ENCODE measurements at regions not wholly inside any gene's neighbourhood (a gene's known extent, or its start where the extent isn't known, plus 50 kb on each side); places are given as distances from the start of the nearest gene placed in this dataset.

DNA sequence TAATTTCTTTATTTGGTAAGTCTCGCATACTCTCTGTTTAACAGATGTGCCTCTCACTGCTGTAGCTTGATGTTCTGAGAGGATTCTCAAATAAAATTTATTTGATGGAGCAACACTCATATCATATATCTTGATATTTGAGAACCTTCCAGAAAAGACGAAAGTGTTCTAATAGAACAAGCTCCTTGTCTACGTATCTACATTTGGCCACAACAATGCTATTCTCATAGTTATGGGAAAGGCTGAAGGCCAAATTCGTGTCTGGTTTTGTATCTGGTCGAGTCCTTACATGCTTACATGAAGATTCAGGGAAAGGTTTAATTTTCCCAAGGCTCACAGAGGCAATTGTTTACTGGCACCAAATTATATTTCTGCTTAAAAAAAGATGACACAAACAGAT lies 186.7 kb upstream of the SLC38A2 start:
- H3K4me3 ChIP-seq = no peak overlapping the region
- in situ Hi-C loops (cut with MboI; ENCODE audit: low pct_unique_long_range_greater_than_20kb in 2 of 9, low sequenced_read_pairs in 9 of 9, unreplicated experiment in 9 of 9) = loop anchor here in 2 of 9 experiments (25.0 kb wide), 1 partner anchor 172 kb away; no protein-coding TSS in a partner anchor
- no peak overlapping the region for H3K27ac ChIP-seq
- ATAC-seq (replicated peaks in 6 of 8) = no peak
- WGBS, 10 experiments = 13 to 100% (median 80%) methylated on average over 1 to 5 of the region's 5 CpGs; no CpG with 5 or more reads in 1 of the 10 experiments
- peaks cover 15 to 16% of the 10 kb centered on the region in 2 donors for H3K4me1 ChIP-seq (replicated peaks in 1 of 2)

- 36 to 100% (median 91%) methylated on average over 2 to 5 of the region's 5 CpGs for WGBS, 10 experiments
- no peak overlapping the region for H3K4me3 ChIP-seq
- no peak for ATAC-seq (replicated peaks in 6 of 8)
- H3K27ac ChIP-seq = no peak overlapping the region
- in situ Hi-C loops (cut with MboI; ENCODE audit: low pct_unique_long_range_greater_than_20kb in 2 of 9, low sequenced_read_pairs in 9 of 9, unreplicated experiment in 9 of 9) = loop anchor here in 2 of 9 experiments (25.0 kb wide), 1 partner anchor 171 kb away; no protein-coding TSS in a partner anchor
- H3K4me1 ChIP-seq (replicated peaks in 1 of 2) = peaks cover 15 to 16% of the 10 kb centered on the region in 2 donors
Measured at GRCh38 chr12:46558677-46559076, 186.1 kb upstream of the SLC38A2 start.

GRCh38 chr12:46557539-46558373 lies 185.2 kb upstream of the SLC38A2 start:
- Histone ChIP-seq H3K4me3 (no peak overlapping the region), H3K4me1 (replicated peaks in 1 of 2) (peaks cover 13 to 15% of the 10 kb centered on the region in 2 donors), H3K27ac (no peak overlapping the region)
- in situ Hi-C loops (cut with MboI; ENCODE audit: low pct_unique_long_range_greater_than_20kb in 2 of 9, low sequenced_read_pairs in 9 of 9, unreplicated experiment in 9 of 9) = loop anchor here in 2 of 9 experiments (25.0 kb wide), 1 partner anchor 170 kb away; no protein-coding TSS in a partner anchor
- ATAC-seq (replicated peaks in 6 of 8) = peak in 3 of 8 experiments; percentile 10 to 54 (median 21)
- WGBS, 10 experiments = 0 to 95% (median 91%) methylated on average over 1 to 5 of the region's 5 CpGs; no CpG with 5 or more reads in 1 of the 10 experiments

GRCh38 chr12:46556819-46557524 lies 184.4 kb upstream of the SLC38A2 start:
- no peak overlapping the region for H3K27ac ChIP-seq
- in situ Hi-C loops (cut with MboI; ENCODE audit: low pct_unique_long_range_greater_than_20kb in 2 of 9, low sequenced_read_pairs in 9 of 9, unreplicated experiment in 9 of 9) = loop anchor here in 2 of 9 experiments (25.0 kb wide), 1 partner anchor 170 kb away; no protein-coding TSS in a partner anchor
- H3K4me1 ChIP-seq (replicated peaks in 1 of 2) = peaks cover 6 to 7% of the 10 kb centered on the region in 2 donors
- no peak overlapping the region for H3K4me3 ChIP-seq
- WGBS, 10 experiments = 8 to 100% (median 80%) methylated on average over 1 to 6 of the region's 6 CpGs
- peak in 2 of 8 experiments; percentile 22 to 28 for ATAC-seq (replicated peaks in 6 of 8)

DNA sequence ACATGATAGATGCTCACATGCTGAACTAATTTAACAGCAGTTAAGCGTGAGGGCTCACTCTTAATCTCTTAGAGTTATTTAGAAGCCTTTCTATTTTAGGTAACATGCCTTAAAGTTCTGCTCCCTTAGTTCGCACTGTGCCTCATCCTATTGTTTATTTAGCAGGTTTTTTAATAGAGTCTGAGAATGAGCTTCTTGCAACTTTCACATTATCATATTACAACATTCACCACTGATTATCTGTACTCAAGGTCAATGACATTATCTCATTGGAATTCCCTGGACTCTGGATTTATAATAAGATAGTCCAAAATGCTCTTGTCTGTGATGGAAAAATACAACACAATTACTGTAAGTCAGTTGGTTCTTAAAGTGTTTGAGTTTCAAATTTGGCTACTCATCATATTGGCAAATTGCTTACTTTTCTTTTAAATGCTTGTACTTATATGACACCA lies 183.6 kb upstream of the SLC38A2 start:
- in situ Hi-C loops (cut with MboI; ENCODE audit: low pct_unique_long_range_greater_than_20kb in 2 of 9, low sequenced_read_pairs in 9 of 9, unreplicated experiment in 9 of 9) = loop anchor here in 2 of 9 experiments (25.0 kb wide), 1 partner anchor 169 kb away; no protein-coding TSS in a partner anchor
- Histone ChIP-seq H3K4me1 (replicated peaks in 1 of 2) (peaks cover 6 to 7% of the 10 kb centered on the region in 2 donors), H3K4me3 (no peak overlapping the region), H3K27ac (no peak overlapping the region)
- peak in 5 of 8 experiments; percentile 23 to 68 (median 48) for ATAC-seq (replicated peaks in 6 of 8)
- 0 to 100% (median 81%) methylated on average over 1 to 2 of the region's 2 CpGs; no CpG with 5 or more reads in 2 of the 10 experiments for WGBS, 10 experiments

GRCh38 chr12:46555406-46555852 lies 182.9 kb upstream of the SLC38A2 start:
- no peak overlapping the region for H3K4me3 ChIP-seq
- no peak overlapping the region for H3K27ac ChIP-seq
- peaks cover 3 to 7% of the 10 kb centered on the region in 2 donors for H3K4me1 ChIP-seq (replicated peaks in 1 of 2)
- in situ Hi-C loops (cut with MboI; ENCODE audit: low pct_unique_long_range_greater_than_20kb in 2 of 9, low sequenced_read_pairs in 9 of 9, unreplicated experiment in 9 of 9) = loop anchor here in 2 of 9 experiments (25.0 kb wide), 1 partner anchor 168 kb away; no protein-coding TSS in a partner anchor
- peak in 3 of 8 experiments; percentile 47 to 90 (median 50) for ATAC-seq (replicated peaks in 6 of 8)
- WGBS, 10 experiments = 0 to 100% (median 92%) methylated on average over 3 to 4 of the region's 4 CpGs; no CpG with 5 or more reads in 3 of the 10 experiments

- no peak overlapping the region for H3K27ac ChIP-seq
- in situ Hi-C loops (cut with MboI; ENCODE audit: low pct_unique_long_range_greater_than_20kb in 2 of 9, low sequenced_read_pairs in 9 of 9, unreplicated experiment in 9 of 9) = loop anchor here in 2 of 9 experiments (25.0 kb wide), 1 partner anchor 167 kb away; no protein-coding TSS in a partner anchor
- ATAC-seq (replicated peaks in 6 of 8) = no peak
- H3K4me1 ChIP-seq (replicated peaks in 1 of 2) = no peaks in the 10 kb centered on the region
- H3K4me3 ChIP-seq = no peak overlapping the region
- WGBS, 10 experiments = 14 to 100% (median 89%) methylated on average over 1 to 2 of the region's 2 CpGs
Measured at GRCh38 chr12:46554460-46554859, 181.9 kb upstream of the SLC38A2 start.

- Histone ChIP-seq H3K4me1 (replicated peaks in 1 of 2) (no peaks in the 10 kb centered on the region), H3K4me3 (no peak overlapping the region), H3K27ac (no peak overlapping the region)
- no peak for ATAC-seq (replicated peaks in 6 of 8)
- WGBS, 10 experiments = 0 to 100% (median 89%) methylated on average over 1 of the region's 1 CpG
- in situ Hi-C loops (cut with MboI; ENCODE audit: low pct_unique_long_range_greater_than_20kb in 2 of 9, low sequenced_read_pairs in 9 of 9, unreplicated experiment in 9 of 9) = loop anchor here in 2 of 9 experiments (25.0 kb wide), 1 partner anchor 167 kb away; no protein-coding TSS in a partner anchor
Measured at GRCh38 chr12:46553911-46554310, 181.3 kb upstream of the SLC38A2 start.

DNA sequence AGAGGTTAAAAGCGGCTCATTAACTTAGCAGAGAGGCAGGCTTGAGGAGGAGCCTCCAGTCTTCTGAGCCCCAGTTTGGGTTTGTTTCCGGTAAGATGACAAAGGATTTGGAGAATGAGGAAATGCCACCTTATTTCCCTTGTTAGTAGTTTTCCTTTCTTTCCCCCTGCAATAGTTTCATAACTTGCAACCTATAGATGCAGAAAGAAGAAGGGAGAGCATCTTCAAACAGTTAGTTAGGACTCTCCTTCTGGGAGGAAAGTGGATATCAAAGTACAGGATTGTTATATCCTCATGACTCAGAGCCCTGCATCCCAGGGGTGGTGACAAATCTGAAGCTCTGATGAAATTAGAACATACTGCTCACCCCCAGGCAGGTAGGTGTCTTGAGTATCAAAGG lies 180.7 kb upstream of the SLC38A2 start:
- H3K27ac ChIP-seq = no peak overlapping the region
- ATAC-seq (replicated peaks in 6 of 8) = no peak
- 17 to 100% (median 94%) methylated on average over 1 to 2 of the region's 2 CpGs; no CpG with 5 or more reads in 2 of the 10 experiments for WGBS, 10 experiments
- H3K4me3 ChIP-seq = no peak overlapping the region
- H3K4me1 ChIP-seq (replicated peaks in 1 of 2) = no peaks in the 10 kb centered on the region
- in situ Hi-C loops (cut with MboI; ENCODE audit: low pct_unique_long_range_greater_than_20kb in 2 of 9, low sequenced_read_pairs in 9 of 9, unreplicated experiment in 9 of 9) = loop anchor here in 2 of 9 experiments (25.0 kb wide), 1 partner anchor 166 kb away; no protein-coding TSS in a partner anchor

- H3K4me1 ChIP-seq (replicated peaks in 1 of 2) = no peaks in the 10 kb centered on the region
- ATAC-seq (replicated peaks in 6 of 8) = no peak
- in situ Hi-C loops (cut with MboI; ENCODE audit: low pct_unique_long_range_greater_than_20kb in 2 of 9, low sequenced_read_pairs in 9 of 9, unreplicated experiment in 9 of 9) = loop anchor here in 2 of 9 experiments (25.0 kb wide), 1 partner anchor 163 kb away; no protein-coding TSS in a partner anchor
- no peak overlapping the region for H3K27ac ChIP-seq
- WGBS, 10 experiments = 73 to 100% (median 93%) methylated on average over 1 to 4 of the region's 4 CpGs; no CpG with 5 or more reads in 2 of the 10 experiments
- H3K4me3 ChIP-seq = no peak overlapping the region
Measured at GRCh38 chr12:46550266-46550879, 177.8 kb upstream of the SLC38A2 start.

GRCh38 chr12:46549527-46550265 lies 177.1 kb upstream of the SLC38A2 start:
- in situ Hi-C loops (cut with MboI; ENCODE audit: low pct_unique_long_range_greater_than_20kb in 2 of 9, low sequenced_read_pairs in 9 of 9, unreplicated experiment in 9 of 9) = loop anchor here in 2 of 9 experiments (25.0 kb wide), 1 partner anchor 162 kb away; no protein-coding TSS in a partner anchor
- no peaks in the 10 kb centered on the region for H3K4me1 ChIP-seq (replicated peaks in 1 of 2)
- no peak overlapping the region for H3K4me3 ChIP-seq
- 0 to 96% (median 65%) methylated on average over 1 to 7 of the region's 7 CpGs for WGBS, 10 experiments
- H3K27ac ChIP-seq = no peak overlapping the region
- peak in 7 of 8 experiments; percentile 50 to 96 (median 74) for ATAC-seq (replicated peaks in 6 of 8)

Data from motor neuron (in vitro differentiated cells).